ENCODE measurements at regions not wholly inside any gene's neighbourhood (a gene's known extent, or its start where the extent isn't known, plus 50 kb on each side); places are given as distances from the start of the nearest gene placed in this dataset.

- no peak for TF ChIP-seq CTCF (IDR thresholded peaks at IDR 0.05)
- TF ChIP-seq POLR2A (IDR thresholded peaks at IDR 0.05): no peak
Measured at GRCh38 chr9:82570226-82570625, 492.7 kb downstream of the RASEF start.

Data from lower leg skin (tissue), 3 donors.